Caco-2 (cell line): ENCODE measurements at regions not wholly inside any gene's neighbourhood (a gene's known extent, or its start where the extent isn't known, plus 50 kb on each side); places are given as distances from the start of the nearest gene placed in this dataset.
"Not testable (repeated sequence)": the region's sequence is repeated elsewhere in the genome, so short reads cannot be mapped to it uniquely, and the experiment has no call there.

ENCODE experiments used
- BruUV-seq: library from RNA; stranded (reverse); fragments of 400-500 nt; replicated peaks from 2 replicates; lab custom pipeline; 2021; lab: Mats Ljungman, UMichigan
- CTCF ChIA-PET: fragments of 300-600 bp; sonication (Branson Sonifier 250); formaldehyde crosslinking; loops from one replicate; lab custom pipeline; 2022; ENCODE audit warnings: antibody characterized with exemption; lab: Charles Lee
- POLR2A ChIA-PET: fragments of 300-600 bp; sonication (Branson Sonifier 250); formaldehyde crosslinking; loops from one replicate; lab custom pipeline; 2022; ENCODE audit warnings: antibody characterized with exemption; lab: Charles Lee
- DNase-seq, 2 experiments: peaks; one replicate each; pipeline versions ENCODE4 v3.0.0 to v3.0.0-alpha.2; 2020 to 2022
- H3K27me3 ChIP-seq: replicated peaks from 2 replicates; pipeline ENCODE4 v1.6.0; 2011; ENCODE audit warnings: low read length; ENCODE audit not compliant: control insufficient read depth, insufficient read depth
- H3K36me3 ChIP-seq: 2 replicates; pipeline ENCODE4 v1.5.1; 2011; ENCODE audit warnings: low read length; ENCODE audit not compliant: control insufficient read depth, insufficient read depth
- H3K4me1 ChIP-seq: fragments of 250-450 bp; sonication (Bioruptor Pico); 2 replicates; pipeline ENCODE4 v1.5.1; 2020; ENCODE audit warnings: mild to moderate bottlenecking
- H3K4me3 ChIP-seq: 2 replicates; pipeline ENCODE4 v1.5.1; 2011; ENCODE audit warnings: low read depth, mild to moderate bottlenecking, control low read depth, low read length
- H3K9me3 ChIP-seq: fragments of 250-450 bp; sonication (Bioruptor Pico); 2 replicates; pipeline ENCODE4 v1.5.1; 2020; ENCODE audit warnings: mild to moderate bottlenecking, moderate library complexity
- H3K27ac Mint-ChIP-seq: one replicate; pipeline ENCODE4 v1.8.0; 2022; ENCODE audit warnings: mixed read lengths; ENCODE audit not compliant: unreplicated experiment
- H3K27me3 Mint-ChIP-seq: one replicate; pipeline ENCODE4 v1.8.0; 2022; ENCODE audit warnings: mixed read lengths; ENCODE audit not compliant: insufficient read depth, unreplicated experiment
- H3K36me3 Mint-ChIP-seq: one replicate; pipeline ENCODE4 v1.8.0; 2022; ENCODE audit warnings: mild to moderate bottlenecking, mixed read lengths; ENCODE audit not compliant: insufficient read depth, unreplicated experiment
- H3K4me1 Mint-ChIP-seq: one replicate; pipeline ENCODE4 v1.8.0; 2022; ENCODE audit warnings: low read depth, mixed read lengths; ENCODE audit not compliant: unreplicated experiment
- H3K4me3 Mint-ChIP-seq: one replicate; pipeline ENCODE4 v1.8.0; 2022; ENCODE audit warnings: mild to moderate bottlenecking, moderate library complexity, mixed read lengths; ENCODE audit not compliant: unreplicated experiment
- H3K9me3 Mint-ChIP-seq: one replicate; pipeline ENCODE4 v1.8.0; 2022; ENCODE audit warnings: mixed read lengths; ENCODE audit not compliant: unreplicated experiment
- CTCF ChIP-seq, 2 experiments: fragments of 200-600 bp in 1 of 2; IDR thresholded peaks; 1 replicate in 1 of 2; 2 replicates in 1 of 2; pipeline versions ENCODE4 v1.5.1 to v1.8.0; 2011 to 2022; ENCODE audit warnings: antibody characterized with exemption in 1 of 2, control low read depth in 1 of 2, inconsistent platforms in 1 of 2, low read depth in 1 of 2, low read length in 1 of 2, mild to moderate bottlenecking in 1 of 2, moderate library complexity in 1 of 2; ENCODE audit not compliant: insufficient read depth in 1 of 2, severe bottlenecking in 1 of 2, unreplicated experiment in 1 of 2
- intact Hi-C: fragments of 100-400 bp; cut with micrococcal nuclease; formaldehyde crosslinking; loops from one replicate; pipeline ENCODE4 v1.10.0; 2022; ENCODE audit not compliant: unreplicated experiment

GRCh38 chr7:69211739-69212138 lies 386.5 kb upstream of the AUTS2 start:
- intact Hi-C loops, result no loop called here
- no peaks in the 10 kb centered on the region for H3K27me3 ChIP-seq
- CTCF ChIA-PET, result no interaction called here
- no peaks in the 10 kb centered on the region for H3K4me1 Mint-ChIP-seq
- no peak overlapping the region for H3K27ac Mint-ChIP-seq
- H3K9me3 Mint-ChIP-seq, result no peaks in the 10 kb centered on the region
- no peak overlapping the region for H3K4me3 ChIP-seq
- BruUV-seq, result no TSS peak
- H3K27me3 Mint-ChIP-seq, result peaks cover 3% of the 10 kb centered on the region
- H3K36me3 ChIP-seq, result no peaks in the 10 kb centered on the region
- no peaks in the 10 kb centered on the region for H3K4me1 ChIP-seq
- no peak overlapping the region for H3K4me3 Mint-ChIP-seq
- no peak for DNase-seq
- H3K9me3 ChIP-seq, result no peaks in the 10 kb centered on the region
- TF ChIP-seq CTCF (IDR thresholded peaks at IDR 0.05; ENCODE audit: insufficient read depth in 1 of 2, low read depth in 1 of 2, low read length in 1 of 2, severe bottlenecking in 1 of 2, unreplicated experiment in 1 of 2), result no peak
- H3K36me3 Mint-ChIP-seq, result no peaks in the 10 kb centered on the region
- POLR2A ChIA-PET, result no interaction called here

DNA sequence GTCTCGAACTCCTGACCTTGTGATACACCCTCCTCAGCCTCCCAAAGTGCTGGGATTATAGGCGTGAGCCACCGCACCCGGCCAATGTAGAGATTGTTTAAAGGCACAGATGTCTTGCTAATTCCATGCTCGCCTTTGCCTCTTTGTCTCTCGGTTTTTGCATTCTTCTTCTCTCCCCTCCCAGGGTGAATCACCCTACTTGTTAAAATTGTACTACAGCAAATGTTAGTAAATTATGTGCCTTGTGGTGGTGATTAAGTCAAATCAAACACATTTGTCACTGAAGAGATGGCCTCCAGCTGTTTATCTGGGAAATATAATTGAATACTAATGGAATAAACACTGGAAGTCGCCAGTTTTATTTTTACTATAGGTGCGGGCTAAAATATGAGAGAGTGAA lies 384.4 kb upstream of the AUTS2 start:
- Histone ChIP-seq H3K9me3 (no peaks in the 10 kb centered on the region), H3K27me3 (no peaks in the 10 kb centered on the region), H3K36me3 (no peaks in the 10 kb centered on the region), H3K4me3 (no peak overlapping the region), H3K4me1 (no peaks in the 10 kb centered on the region)
- no TSS peak for BruUV-seq
- Mint-ChIP-seq H3K36me3 (no peaks in the 10 kb centered on the region), H3K27ac (no peak overlapping the region), H3K4me3 (no peak overlapping the region), H3K27me3 (peaks cover 3% of the 10 kb centered on the region), H3K9me3 (no peaks in the 10 kb centered on the region), H3K4me1 (no peaks in the 10 kb centered on the region)
- CTCF ChIA-PET, result no interaction called here
- POLR2A ChIA-PET, result no interaction called here
- no peak for DNase-seq
- TF ChIP-seq CTCF (IDR thresholded peaks at IDR 0.05; ENCODE audit: insufficient read depth in 1 of 2, low read depth in 1 of 2, low read length in 1 of 2, severe bottlenecking in 1 of 2, unreplicated experiment in 1 of 2), result no peak
- intact Hi-C loops, result no loop called here

DNA sequence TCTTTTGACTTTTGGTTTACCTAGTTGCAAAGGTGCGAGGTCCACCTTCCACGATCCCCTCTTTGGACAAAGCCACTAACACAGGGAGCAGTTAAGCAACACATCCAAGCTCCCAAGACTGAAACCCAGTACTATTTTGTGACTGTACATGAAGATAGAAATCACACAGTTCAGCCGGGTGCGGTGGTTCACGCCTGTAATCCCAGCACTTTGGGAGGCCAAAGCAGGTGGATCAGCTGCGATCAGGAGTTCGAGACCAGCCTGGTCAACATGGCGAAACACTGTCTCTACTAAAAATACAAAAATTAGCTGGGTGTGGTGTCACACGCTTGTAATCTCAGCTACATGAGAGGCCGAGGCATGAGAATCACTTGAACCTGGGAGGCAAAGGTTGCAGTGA lies 382.8 kb upstream of the AUTS2 start:
- H3K4me1 ChIP-seq, CTCF ChIA-PET, H3K4me3 ChIP-seq, H3K4me3 Mint-ChIP-seq, H3K27ac Mint-ChIP-seq, H3K9me3 Mint-ChIP-seq, H3K27me3 ChIP-seq, H3K27me3 Mint-ChIP-seq, intact Hi-C loops, H3K36me3 Mint-ChIP-seq, H3K9me3 ChIP-seq, BruUV-seq, H3K36me3 ChIP-seq, POLR2A ChIA-PET, DNase-seq, H3K4me1 Mint-ChIP-seq: not testable (repeated sequence)
